Adrenal gland (tissue), 9 donors: ENCODE measurements at regions not wholly inside any gene's neighbourhood (a gene's known extent, or its start where the extent isn't known, plus 50 kb on each side); places are given as distances from the start of the nearest gene placed in this dataset.

ENCODE experiments used
- DNase-seq, 7 donors: peaks; one replicate each; pipeline ENCODE4 v3.0.0-alpha.2; 2019 to 2020
- H3K27ac ChIP-seq, 5 donors: fragments of 200-600 bp; sonication (generic) in 4 of 5; 1 replicate in 3 of 5; 2 replicates in 2 of 5; pipeline versions ENCODE4 v1.5.1 to v1.8.0; 2016 to 2020; ENCODE audit warnings: mild to moderate bottlenecking in 1 of 5
- H3K27me3 ChIP-seq: fragments of 200-600 bp; 2 replicates; pipeline ENCODE4 v1.8.0; 2021
- H3K36me3 ChIP-seq, 2 donors: fragments of 200-600 bp; replicated peaks in 1 of 2; 1 replicate in 1 of 2; 2 replicates in 1 of 2; pipeline versions ENCODE4 v1.5.1 to v1.8.0; 2018 to 2022
- H3K4me1 ChIP-seq, 2 donors: fragments of 200-600 bp; replicated peaks in 1 of 2; 1 replicate in 1 of 2; 2 replicates in 1 of 2; pipeline versions ENCODE4 v1.5.1 to v1.8.0; 2018 to 2021
- H3K4me3 ChIP-seq, 4 donors: fragments of 200-600 bp; sonication (generic) in 3 of 4; one replicate each; pipeline ENCODE4 v1.5.1; 2016 to 2018
- H3K9me3 ChIP-seq, 3 donors: fragments of 200-600 bp; sonication (generic) in 1 of 3; replicated peaks in 1 of 3; 1 replicate in 2 of 3; 2 replicates in 1 of 3; pipeline versions ENCODE4 v1.5.1 to v1.8.0; 2016 to 2021
- POLR2A ChIP-seq, 2 donors: fragments of 450-650 bp; IDR thresholded peaks; one replicate each; pipeline ENCODE4 v1.6.1; 2017; ENCODE audit warnings: antibody characterized with exemption in 2 of 2, mild to moderate bottlenecking in 2 of 2, moderate library complexity in 1 of 2
- WGBS, 4 donors: extraction: QIAGEN DNeasy Blood & Tissue Kit in 2 of 4; methylation state at CpG; one replicate each; pipeline versions ENCODE4 v1.1.5 to v1.1.7; 2013 to 2017; 5-methylcytosine and 5-hydroxymethylcytosine counted together
- intact Hi-C, 2 donors: fragments of 100-400 bp; cut with DNase I; formaldehyde crosslinking; loops; one replicate each; pipeline versions ENCODE4 v1.14.1 to v1.15.0; 2022 to 2023
- TF ChIP-seq, protein P1 (sequence below), 6 experiments: fragments of 450-650 bp in 4 of 6; fragments of 200-600 bp in 2 of 6; sonication (generic) in 1 of 6; IDR thresholded peaks; 1 replicate in 5 of 6; 2 replicates in 1 of 6; pipeline versions ENCODE4 v1.5.1 to v1.8.0; 2016 to 2021; ENCODE audit warnings: antibody characterized with exemption in 6 of 6, mild to moderate bottlenecking in 2 of 6, moderate library complexity in 1 of 6
- donor health status: healthy with polysubstance abuse.
- donor health status: Bipolar disorder and iron deficiency.
- donor health status: DM: yes; HTN: yes; CAD: no.
- donor health status: DM: no; HTN: no; CAD: no.
- donor health status: DM: no; HTN: no; CAD: no.

GRCh38 chr13:58667096-58667495 lies 1035.6 kb downstream of the PCDH17 start:
- Histone ChIP-seq H3K4me1 (no peaks in the 10 kb centered on the region), H3K36me3 (no peaks in the 10 kb centered on the region), H3K27ac (no peak overlapping the region), H3K4me3 (no peak overlapping the region), H3K9me3 (no peaks in the 10 kb centered on the region), H3K27me3 (no peaks in the 10 kb centered on the region)
- intact Hi-C loops: no loop called here
- WGBS, 4 donors: 58 to 68% (median 62%) methylated on average over 2 of the region's 2 CpGs
- no peak for TF ChIP-seq POLR2A (IDR thresholded peaks at IDR 0.05)
- TF ChIP-seq, protein P1, sequence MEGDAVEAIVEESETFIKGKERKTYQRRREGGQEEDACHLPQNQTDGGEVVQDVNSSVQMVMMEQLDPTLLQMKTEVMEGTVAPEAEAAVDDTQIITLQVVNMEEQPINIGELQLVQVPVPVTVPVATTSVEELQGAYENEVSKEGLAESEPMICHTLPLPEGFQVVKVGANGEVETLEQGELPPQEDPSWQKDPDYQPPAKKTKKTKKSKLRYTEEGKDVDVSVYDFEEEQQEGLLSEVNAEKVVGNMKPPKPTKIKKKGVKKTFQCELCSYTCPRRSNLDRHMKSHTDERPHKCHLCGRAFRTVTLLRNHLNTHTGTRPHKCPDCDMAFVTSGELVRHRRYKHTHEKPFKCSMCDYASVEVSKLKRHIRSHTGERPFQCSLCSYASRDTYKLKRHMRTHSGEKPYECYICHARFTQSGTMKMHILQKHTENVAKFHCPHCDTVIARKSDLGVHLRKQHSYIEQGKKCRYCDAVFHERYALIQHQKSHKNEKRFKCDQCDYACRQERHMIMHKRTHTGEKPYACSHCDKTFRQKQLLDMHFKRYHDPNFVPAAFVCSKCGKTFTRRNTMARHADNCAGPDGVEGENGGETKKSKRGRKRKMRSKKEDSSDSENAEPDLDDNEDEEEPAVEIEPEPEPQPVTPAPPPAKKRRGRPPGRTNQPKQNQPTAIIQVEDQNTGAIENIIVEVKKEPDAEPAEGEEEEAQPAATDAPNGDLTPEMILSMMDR (IDR thresholded peaks at IDR 0.05): no peak
- DNase-seq: no peak

DNA sequence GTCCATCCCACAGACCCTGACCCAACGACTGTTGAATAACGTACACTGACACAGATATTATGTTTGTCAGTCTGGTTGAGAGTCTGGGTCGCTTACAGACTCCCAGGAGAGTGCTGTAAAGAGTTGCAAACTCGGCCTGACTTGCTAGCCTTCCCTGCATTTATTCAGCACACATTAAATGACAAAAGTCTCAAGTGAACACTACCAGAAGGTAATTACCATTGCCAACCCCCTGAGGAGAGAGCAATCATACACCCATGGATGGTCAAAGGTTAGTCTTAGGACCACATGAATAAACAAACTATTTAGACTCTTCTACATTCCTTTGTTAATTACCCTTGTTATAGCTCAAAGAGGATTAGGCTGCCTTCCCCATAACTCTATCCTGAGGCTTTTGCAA lies 1048.6 kb downstream of the PCDH17 start:
- no peak overlapping the region for H3K27ac ChIP-seq
- H3K9me3 ChIP-seq: no peaks in the 10 kb centered on the region
- no peaks in the 10 kb centered on the region for H3K36me3 ChIP-seq
- WGBS, 4 donors: 43 to 66% (median 45%) methylated on average over 4 of the region's 4 CpGs
- H3K4me1 ChIP-seq: no peaks in the 10 kb centered on the region
- no peak overlapping the region for H3K4me3 ChIP-seq
- no peaks in the 10 kb centered on the region for H3K27me3 ChIP-seq
- intact Hi-C loops: no loop called here
- no peak for DNase-seq
- TF ChIP-seq POLR2A (IDR thresholded peaks at IDR 0.05): no peak
- TF ChIP-seq, protein P1 (IDR thresholded peaks at IDR 0.05): no peak

GRCh38 chr13:58682616-58683015 lies 1051.1 kb downstream of the PCDH17 start:
- Histone ChIP-seq H3K36me3 (no peaks in the 10 kb centered on the region), H3K4me3 (no peak overlapping the region), H3K9me3 (no peaks in the 10 kb centered on the region), H3K27ac (no peak overlapping the region), H3K27me3 (no peaks in the 10 kb centered on the region), H3K4me1 (no peaks in the 10 kb centered on the region)
- intact Hi-C loops: no loop called here
- DNase-seq: no peak
- TF ChIP-seq POLR2A (IDR thresholded peaks at IDR 0.05): no peak
- TF ChIP-seq, protein P1 (IDR thresholded peaks at IDR 0.05): no peak
- WGBS, 4 donors: 79 to 87% (median 82%) methylated on average over 4 of the region's 4 CpGs

DNA sequence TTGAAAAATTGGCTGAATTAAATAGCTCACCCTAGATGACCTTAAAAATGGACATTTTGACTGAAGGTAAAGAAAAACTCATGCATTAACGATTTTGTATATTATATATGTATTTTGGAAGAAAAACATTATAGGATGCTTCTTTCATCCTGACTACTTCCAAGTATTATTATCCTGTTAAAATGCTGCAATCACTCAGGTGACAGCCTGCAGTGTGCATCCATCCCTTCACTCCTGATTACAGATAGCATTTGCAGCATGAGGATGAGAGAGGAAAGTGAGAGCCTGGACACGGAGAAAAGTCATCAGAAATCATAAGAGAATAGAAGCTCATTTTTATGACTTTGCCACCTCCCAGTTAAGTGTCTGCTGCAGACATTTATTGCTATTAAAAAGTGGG lies 1055.6 kb downstream of the PCDH17 start:
- intact Hi-C loops: no loop called here
- no peaks in the 10 kb centered on the region for H3K9me3 ChIP-seq
- whole genome bisulfite sequencing, 4 donors: 50 to 69% (median 56%) methylated on average over 2 of the region's 2 CpGs
- TF ChIP-seq POLR2A (IDR thresholded peaks at IDR 0.05): no peak
- TF ChIP-seq, protein P1 (IDR thresholded peaks at IDR 0.05): no peak
- no peaks in the 10 kb centered on the region for H3K36me3 ChIP-seq
- no peaks in the 10 kb centered on the region for H3K4me1 ChIP-seq
- DNase-seq: no peak
- no peak overlapping the region for H3K4me3 ChIP-seq
- no peak overlapping the region for H3K27ac ChIP-seq
- no peaks in the 10 kb centered on the region for H3K27me3 ChIP-seq
